ENCODE measurements at regions not wholly inside any gene's neighbourhood (a gene's known extent, or its start where the extent isn't known, plus 50 kb on each side); places are given as distances from the start of the nearest gene placed in this dataset.

- TF ChIP-seq CTCF (IDR thresholded peaks at IDR 0.05; ENCODE audit: low read depth, low read length) = no peak
- TF ChIP-seq POLR2A (IDR thresholded peaks at IDR 0.05; ENCODE audit: extremely low read depth, insufficient read length) = no peak
- no peak for TF ChIP-seq MYC (IDR thresholded peaks at IDR 0.05; ENCODE audit: low read depth, low read length)
- no peak for TF ChIP-seq MAX (IDR thresholded peaks at IDR 0.05; ENCODE audit: low read depth, low read length)
Measured at GRCh38 chr3:31445701-31446100, 87.0 kb upstream of the STT3B start.
